IMR-90 (cell line): ENCODE measurements at regions not wholly inside any gene's neighbourhood (a gene's known extent, or its start where the extent isn't known, plus 50 kb on each side); places are given as distances from the start of the nearest gene placed in this dataset.

Experiments
- ATAC-seq: fragments of 200-7000 bp; cut with Tn5 transposase; 2 replicates; pipeline ENCODE4 v1.9.1; 2020; ENCODE audit warnings: low read depth, mild to moderate bottlenecking, moderate library complexity
- BruUV-seq: library from RNA; stranded (reverse); fragments of 400-500 nt; replicated peaks from 2 replicates; lab custom pipeline; 2021; lab: Mats Ljungman, UMichigan
- CTCF ChIA-PET: fragments of 300-600 bp; formaldehyde crosslinking; extraction: SDS; loops from one replicate; lab custom pipeline; 2021; ENCODE audit warnings: antibody characterized with exemption; lab: Yijun Ruan, JAX
- POLR2A ChIA-PET: fragments of 300-600 bp; sonication (Branson Sonifier 250); formaldehyde crosslinking; loops from one replicate; lab custom pipeline; 2022; ENCODE audit warnings: antibody characterized with exemption; ENCODE audit not compliant: unreplicated experiment; lab: Charles Lee
- DNase-seq: peaks from one replicate; pipeline ENCODE4 v3.0.0; 2013
- H2AFZ ChIP-seq: replicated peaks from 2 replicates; pipeline ENCODE3; 2013; ENCODE audit warnings: low read length, mild to moderate bottlenecking; ENCODE audit not compliant: poor library complexity
- H2AK5ac ChIP-seq: 2 replicates; pipeline ENCODE4 v1.6.1; 2013; ENCODE audit warnings: low read depth, low read length, inconsistent platforms
- H2AK9ac ChIP-seq: replicated peaks from 2 replicates; pipeline ENCODE3; 2013; ENCODE audit warnings: mild to moderate bottlenecking, low read depth, low read length, moderate library complexity; ENCODE audit not compliant: poor library complexity
- H2BK120ac ChIP-seq: 2 replicates; pipeline ENCODE4 v1.6.1; 2013; ENCODE audit warnings: low read depth, low read length, inconsistent platforms
- H2BK15ac ChIP-seq: 3 replicates; pipeline ENCODE4 v1.6.1; 2013; ENCODE audit warnings: low read depth, low read length, inconsistent platforms
- H2BK20ac ChIP-seq: 2 replicates; pipeline ENCODE4 v1.6.1; 2013; ENCODE audit warnings: low read depth, mild to moderate bottlenecking, inconsistent platforms, low read length, moderate library complexity
- H2BK5ac ChIP-seq: 2 replicates; pipeline ENCODE4 v1.6.1; 2013; ENCODE audit warnings: mild to moderate bottlenecking, low read depth, low read length, inconsistent platforms; ENCODE audit not compliant: poor library complexity, severe bottlenecking
- H3K14ac ChIP-seq: replicated peaks from 2 replicates; pipeline ENCODE4 v1.6.1; 2013; ENCODE audit warnings: low read depth, low read length, inconsistent platforms
- H3K18ac ChIP-seq: 2 replicates; pipeline ENCODE4 v1.6.1; 2013; ENCODE audit warnings: low read depth, low read length, control low read depth
- H3K23ac ChIP-seq: 2 replicates; pipeline ENCODE4 v1.6.1; 2013; ENCODE audit warnings: low read depth, low read length, inconsistent platforms
- H3K27ac ChIP-seq: 2 replicates; pipeline ENCODE4 v1.5.1; 2013; ENCODE audit warnings: mild to moderate bottlenecking, control low read depth, low read length; ENCODE audit not compliant: insufficient read depth
- H3K27me3 ChIP-seq: 2 replicates; pipeline ENCODE4 v1.6.1; 2013; ENCODE audit warnings: low read length; ENCODE audit not compliant: control insufficient read depth, insufficient read depth
- H3K36me3 ChIP-seq: 2 replicates; pipeline ENCODE4 v1.6.1; 2013; ENCODE audit warnings: low read length, mixed read lengths; ENCODE audit not compliant: control insufficient read depth, insufficient read depth
- H3K4ac ChIP-seq: 2 replicates; pipeline ENCODE4 v1.6.1; 2013; ENCODE audit warnings: low read depth, low read length, inconsistent platforms
- H3K4me1 ChIP-seq: 2 replicates; pipeline ENCODE4 v1.6.1; 2013; ENCODE audit warnings: low read length, mixed read lengths; ENCODE audit not compliant: control insufficient read depth, insufficient read depth
- H3K4me2 ChIP-seq: 2 replicates; pipeline ENCODE4 v1.6.1; 2013; ENCODE audit warnings: low read depth, mild to moderate bottlenecking, control low read depth, low read length, moderate library complexity
- H3K4me3 ChIP-seq: 2 replicates; pipeline ENCODE4 v1.5.1; 2013; ENCODE audit warnings: low read depth, mild to moderate bottlenecking, control low read depth, low read length, moderate library complexity; ENCODE audit not compliant: insufficient read depth
- H3K56ac ChIP-seq: 2 replicates; pipeline ENCODE4 v1.6.1; 2013; ENCODE audit warnings: low read length, inconsistent platforms; ENCODE audit not compliant: insufficient read depth; ENCODE audit errors: extremely low read depth
- H3K79me1 ChIP-seq, 2 experiments: 2 replicates each; pipeline ENCODE4 v1.6.1; 2013; ENCODE audit warnings: low read length in 2 of 2, inconsistent platforms in 1 of 2, low read depth in 1 of 2
- H3K9ac ChIP-seq: 2 replicates; pipeline ENCODE4 v1.6.1; 2013; ENCODE audit warnings: low read depth, low read length, control low read depth
- H3K9me1 ChIP-seq: 2 replicates; pipeline ENCODE4 v1.6.1; 2013; ENCODE audit warnings: low read length, inconsistent platforms; ENCODE audit not compliant: insufficient read depth
- H3K9me3 ChIP-seq: 2 replicates; pipeline ENCODE4 v1.6.1; 2013; ENCODE audit warnings: low read length; ENCODE audit not compliant: control insufficient read depth, insufficient read depth
- H4K20me1 ChIP-seq: 2 replicates; pipeline ENCODE4 v1.6.1; 2013; ENCODE audit warnings: low read length, inconsistent platforms; ENCODE audit not compliant: insufficient read depth
- H4K5ac ChIP-seq: 2 replicates; pipeline ENCODE4 v1.6.1; 2013; ENCODE audit warnings: mild to moderate bottlenecking, low read depth, low read length, control low read depth
- H4K8ac ChIP-seq, 2 experiments: 2 replicates each; pipeline ENCODE4 v1.6.1; 2013; ENCODE audit warnings: low read depth in 2 of 2, low read length in 2 of 2, control low read depth in 1 of 2, inconsistent platforms in 1 of 2
- H4K91ac ChIP-seq: 2 replicates; pipeline ENCODE4 v1.6.1; 2013; ENCODE audit warnings: low read depth, low read length, inconsistent platforms; ENCODE audit not compliant: insufficient read depth
- WGBS, 2 experiments: methylation state at CpG; one replicate each; pipeline versions ENCODE4 v1.1.5 to v1.1.7; 2013; ENCODE audit warnings: missing lambda C conversion rate in 2 of 2; ENCODE audit not compliant: insufficient read length in 1 of 2; ENCODE audit errors: extremely low coverage in 2 of 2; 5-methylcytosine and 5-hydroxymethylcytosine counted together
- dilution Hi-C: fragments of 300-500 bp; cut with HindIII; formaldehyde crosslinking; loops from one replicate; pipeline ENCODE4 v1.14.3; 2018; ENCODE audit warnings: low sequenced_read_pairs; ENCODE audit not compliant: unreplicated experiment
- in situ Hi-C: fragments of 300-500 bp; cut with MboI; formaldehyde crosslinking; loops from 3 replicates; pipeline ENCODE4 v1.14.3; 2019; ENCODE audit warnings: low sequenced_read_pairs, inconsistent platforms, mixed read lengths
- intact Hi-C: fragments of 100-400 bp; cut with micrococcal nuclease; formaldehyde crosslinking; loops from 2 replicates; pipeline ENCODE4 v1.10.0; 2022
- TF ChIP-seq, protein P1 (sequence below): fragments of 150-350 bp; IDR thresholded peaks from 2 replicates; pipeline ENCODE4 v1.6.1; 2016; ENCODE audit warnings: low read depth, mild to moderate bottlenecking, low read length, moderate library complexity, borderline replicate concordance

DNA sequence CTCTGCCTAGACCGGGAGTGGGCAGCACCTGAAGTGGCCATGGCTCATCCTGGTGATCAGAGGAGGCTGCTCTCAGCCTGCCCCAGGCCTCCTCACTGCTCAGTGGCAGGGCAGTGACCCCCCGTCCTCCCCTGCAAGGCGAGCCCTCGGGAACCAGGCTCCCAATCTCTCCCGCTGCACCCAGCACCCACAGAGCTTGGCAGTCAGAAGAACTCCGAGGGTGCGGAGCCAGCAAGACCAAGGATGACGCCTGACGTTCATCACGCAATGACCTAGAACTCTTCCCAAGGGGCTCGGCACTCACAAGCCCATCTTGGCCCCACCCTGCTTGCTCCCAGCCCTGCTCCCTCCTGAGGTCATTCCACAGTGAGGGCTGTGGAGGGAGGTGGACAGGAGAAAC, 189.8 kb upstream of the SALL3 start:
- WGBS, 2 experiments = no CpG with 5 or more reads among the region's 11 CpGs
- in situ Hi-C loops = no loop called here
- Histone ChIP-seq H4K20me1 (no peaks in the 10 kb centered on the region), H4K91ac (no peak overlapping the region), H3K14ac (no peak overlapping the region), H3K4me1 (no peaks in the 10 kb centered on the region), H3K27me3 (no peaks in the 10 kb centered on the region), H3K9me3 (peaks cover 43% of the 10 kb centered on the region), H3K9me1 (no peaks in the 10 kb centered on the region), H2AK5ac (no peak overlapping the region), H4K8ac (no peak overlapping the region), H2AK9ac (no peak overlapping the region), H2BK120ac (no peak overlapping the region), H3K23ac (no peak overlapping the region), H2AFZ (no peak overlapping the region), H3K4ac (no peak overlapping the region), H3K4me2 (no peak overlapping the region), H3K36me3 (no peaks in the 10 kb centered on the region), H3K18ac (no peak overlapping the region), H2BK15ac (no peak overlapping the region), H3K9ac (no peak overlapping the region), H3K27ac (no peak overlapping the region), H2BK5ac (no peak overlapping the region), H2BK20ac (no peak overlapping the region), H4K5ac (no peak overlapping the region), H3K56ac (no peak overlapping the region), H3K79me1 (no peaks in the 10 kb centered on the region), H3K4me3 (no peak overlapping the region)
- CTCF ChIA-PET = no interaction called here
- intact Hi-C loops = no loop called here
- TF ChIP-seq, protein P1, sequence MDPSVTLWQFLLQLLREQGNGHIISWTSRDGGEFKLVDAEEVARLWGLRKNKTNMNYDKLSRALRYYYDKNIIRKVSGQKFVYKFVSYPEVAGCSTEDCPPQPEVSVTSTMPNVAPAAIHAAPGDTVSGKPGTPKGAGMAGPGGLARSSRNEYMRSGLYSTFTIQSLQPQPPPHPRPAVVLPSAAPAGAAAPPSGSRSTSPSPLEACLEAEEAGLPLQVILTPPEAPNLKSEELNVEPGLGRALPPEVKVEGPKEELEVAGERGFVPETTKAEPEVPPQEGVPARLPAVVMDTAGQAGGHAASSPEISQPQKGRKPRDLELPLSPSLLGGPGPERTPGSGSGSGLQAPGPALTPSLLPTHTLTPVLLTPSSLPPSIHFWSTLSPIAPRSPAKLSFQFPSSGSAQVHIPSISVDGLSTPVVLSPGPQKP = no peak
- POLR2A ChIA-PET = no interaction called here
- DNase-seq (no peak), ATAC-seq (no peak)
- no TSS peak for BruUV-seq
- dilution Hi-C loops = no loop called here
